Stimulated activated naive CD8-positive, alpha-beta T cell treated with anti-CD3 and anti-CD28 coated beads, Interleukin-15, Interleukin-2, amounts not matched to agents 100 U/mL and 50 U/mL, for 24 hours (primary cell): ENCODE measurements at regions not wholly inside any gene's neighbourhood (a gene's known extent, or its start where the extent isn't known, plus 50 kb on each side); places are given as distances from the start of the nearest gene placed in this dataset.
A peak's percentile ranks its signal among the peaks of the same experiment; 100 is the strongest.
"Not testable (repeated sequence)": the region's sequence is repeated elsewhere in the genome, so short reads cannot be mapped to it uniquely, and the experiment has no call there.

Experiments
- ATAC-seq: fragments of 150-1000 bp; cut with Tn5 transposase; one replicate; pipeline ENCODE4 v1.10.0; 2021
- DNase-seq: peaks from one replicate; pipeline ENCODE4 v3.0.0; 2021

DNA sequence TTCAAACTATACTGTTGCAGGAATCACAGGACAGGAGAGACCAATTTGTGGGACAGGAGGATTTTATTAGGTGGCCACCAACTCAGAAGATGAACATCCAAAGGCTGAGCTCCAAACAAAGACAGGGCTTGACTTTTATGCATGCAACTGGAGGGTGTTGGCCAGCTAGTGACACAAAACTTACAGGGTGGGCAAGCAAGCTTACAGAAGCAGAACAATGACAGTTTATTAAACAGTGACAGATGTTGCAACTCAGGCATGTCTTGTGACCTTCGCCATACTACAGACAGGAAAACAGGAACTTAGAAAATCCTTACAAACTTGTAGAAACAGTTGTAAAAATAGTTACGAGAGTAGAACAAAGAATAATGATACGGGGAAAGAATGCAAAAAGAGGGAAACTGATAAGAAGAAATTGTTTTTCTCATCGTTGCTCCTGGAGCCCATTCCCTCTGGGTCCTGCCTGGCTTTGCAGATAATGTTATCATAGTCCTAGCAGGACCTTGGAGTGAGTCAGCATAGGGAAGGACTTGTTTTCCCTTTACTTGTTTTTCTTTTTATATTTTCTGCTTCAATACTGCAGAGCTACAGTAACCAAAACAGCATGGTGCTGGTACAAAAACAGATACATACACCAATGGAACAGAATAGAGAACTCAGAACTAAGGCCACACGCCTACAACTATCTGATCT is 2083.0 kb upstream of the ACO1 start:
- DNase-seq (no peak), ATAC-seq (no peak)

DNA sequence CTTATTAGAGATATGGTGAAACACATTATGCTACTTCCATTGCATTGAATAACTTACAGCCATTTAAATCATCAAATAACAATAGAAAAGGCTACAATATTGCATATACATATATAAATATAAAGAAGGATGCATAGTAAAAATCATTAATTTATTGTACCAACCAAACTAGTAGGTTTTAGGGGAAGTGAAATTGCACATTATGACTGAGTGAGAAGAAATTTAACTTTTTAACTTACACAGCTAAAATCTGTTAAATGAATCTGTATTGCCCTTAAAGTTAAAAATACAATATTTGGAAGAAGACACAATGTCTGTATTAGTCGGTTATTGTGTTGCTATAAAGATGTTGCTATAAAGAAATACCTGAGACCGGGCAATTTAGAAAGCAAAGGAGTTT is 2073.7 kb upstream of the ACO1 start:
- ATAC-seq (no peak), DNase-seq (no peak)

DNA sequence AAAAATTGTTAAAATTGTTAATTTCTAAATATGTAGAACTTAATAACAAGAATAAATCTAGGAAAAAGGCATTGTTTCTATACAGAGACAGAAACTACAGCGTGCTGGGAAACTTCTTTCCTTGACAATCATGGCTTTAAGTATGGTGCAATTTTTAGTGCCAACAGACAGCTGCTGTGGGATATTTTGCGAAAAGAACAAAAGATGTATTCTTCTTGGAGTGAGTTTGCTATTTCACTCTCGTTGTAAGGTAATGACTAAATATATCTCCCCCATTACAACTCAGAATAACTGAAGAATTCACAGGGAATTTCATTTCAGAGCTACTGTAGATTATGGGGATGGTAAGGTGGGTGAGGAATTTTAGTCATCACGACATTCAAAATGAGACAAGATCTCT is 2055.0 kb upstream of the ACO1 start:
- ATAC-seq (no peak), DNase-seq (no peak)

DNA sequence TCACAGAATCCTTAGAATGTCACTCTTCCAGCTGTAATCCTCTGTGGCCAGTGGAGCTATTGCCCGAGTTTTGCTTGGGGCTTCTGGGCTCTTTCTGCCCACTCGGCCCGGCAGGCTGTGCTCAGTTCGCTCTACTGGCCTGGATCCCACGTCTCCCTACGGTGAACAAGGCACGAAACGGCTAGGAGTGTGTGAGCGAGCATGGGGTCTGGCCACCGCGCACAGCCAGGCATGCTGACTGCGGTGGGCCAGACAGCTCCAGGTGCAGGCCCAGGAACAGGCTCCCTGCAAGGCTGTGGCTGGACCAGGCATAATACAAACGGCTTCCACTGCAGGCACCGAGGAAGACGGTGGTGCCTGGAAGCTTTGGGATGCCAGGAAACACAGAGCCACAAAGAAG is 2035.5 kb upstream of the ACO1 start:
- ATAC-seq, result no peak

DNA sequence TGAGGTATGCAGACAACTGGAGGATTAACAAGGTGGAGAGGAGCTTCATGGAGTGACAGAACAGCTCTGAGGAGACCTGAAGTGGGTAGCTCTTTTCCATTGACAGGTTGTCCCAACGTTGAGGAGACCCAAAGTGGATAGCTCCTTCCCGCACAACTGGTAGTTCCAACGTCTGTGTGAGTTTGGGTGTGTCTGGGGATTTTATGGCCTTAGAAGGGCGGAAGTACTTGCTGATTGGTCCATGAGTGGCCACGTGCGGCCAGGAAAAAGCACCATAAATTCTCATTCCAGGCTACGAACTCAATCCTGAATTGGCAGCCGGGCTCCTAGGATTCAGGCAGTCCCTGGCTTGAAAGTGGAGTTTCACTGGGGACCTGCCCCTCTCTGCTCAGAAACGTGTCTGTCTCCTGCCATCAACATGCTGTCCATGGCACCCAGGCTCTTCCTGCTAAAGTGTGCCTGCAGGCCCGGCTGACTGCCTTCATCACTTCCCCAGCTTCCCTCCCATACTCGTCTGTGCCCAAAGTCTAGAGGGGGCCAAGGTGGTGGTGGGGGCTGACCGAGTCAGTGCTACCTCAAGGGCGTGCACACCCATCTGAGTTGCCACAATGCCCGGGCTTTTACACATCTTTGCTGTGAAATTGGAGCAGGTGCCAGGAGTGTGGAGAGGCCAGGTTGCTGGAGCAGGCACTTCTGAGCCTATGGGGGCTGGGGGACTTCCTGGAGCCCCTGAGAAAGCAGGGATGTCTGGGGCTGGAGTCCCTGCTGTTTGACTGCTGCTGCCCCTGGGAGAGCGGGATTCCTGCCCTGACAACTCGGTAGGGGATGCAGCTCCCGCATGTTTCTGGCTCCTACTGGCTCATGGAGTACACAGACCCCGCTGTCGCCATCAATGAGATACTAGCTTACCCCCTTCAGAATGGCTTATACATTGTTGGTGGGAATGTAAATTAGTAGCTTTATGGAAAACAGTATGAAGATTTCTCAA is 2034.6 kb upstream of the ACO1 start:
- ATAC-seq (no peak), DNase-seq (no peak)

More for the DNA sequence above, 2035.5 kb upstream of the ACO1 start:
- no peak for DNase-seq

DNA sequence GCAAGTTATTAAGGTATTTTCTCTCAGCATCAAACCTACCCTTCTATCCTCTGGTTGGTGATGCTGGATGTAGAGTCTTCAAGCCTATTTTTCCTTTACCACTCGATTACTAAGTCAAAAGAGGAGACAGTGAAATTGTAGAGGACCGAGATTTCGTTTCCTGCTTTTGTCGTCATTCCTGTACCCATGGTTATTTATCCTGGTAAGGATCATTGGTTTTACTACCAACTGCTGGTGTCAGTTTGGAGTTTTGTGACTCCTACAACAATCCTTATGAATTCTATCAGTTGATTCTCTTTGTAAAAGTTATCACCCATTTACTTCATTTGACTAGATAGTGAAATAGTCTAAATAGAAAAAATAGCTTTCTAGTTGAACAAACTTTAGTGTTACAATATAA is 2028.2 kb upstream of the ACO1 start:
- ATAC-seq, result no peak
- no peak for DNase-seq

DNA sequence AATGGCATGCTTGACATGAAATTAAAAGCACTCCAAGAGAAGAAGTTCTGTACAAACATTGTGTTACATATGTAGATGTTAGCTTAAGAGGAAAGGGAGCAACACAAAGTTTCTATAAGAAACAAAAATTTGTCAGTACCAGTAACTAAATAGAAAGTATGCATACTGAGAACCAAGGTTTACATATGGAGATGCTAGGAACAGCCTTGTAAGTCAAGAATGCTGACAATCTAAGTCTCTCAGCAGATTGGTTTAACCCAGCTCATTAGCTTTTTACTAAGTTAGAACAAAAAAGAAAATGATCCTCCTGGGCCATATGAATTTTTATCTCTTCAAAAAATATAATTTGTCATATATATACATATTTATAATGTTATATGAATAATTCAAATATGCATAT is 2022.1 kb upstream of the ACO1 start:
- ATAC-seq (no peak), DNase-seq (no peak)

DNA sequence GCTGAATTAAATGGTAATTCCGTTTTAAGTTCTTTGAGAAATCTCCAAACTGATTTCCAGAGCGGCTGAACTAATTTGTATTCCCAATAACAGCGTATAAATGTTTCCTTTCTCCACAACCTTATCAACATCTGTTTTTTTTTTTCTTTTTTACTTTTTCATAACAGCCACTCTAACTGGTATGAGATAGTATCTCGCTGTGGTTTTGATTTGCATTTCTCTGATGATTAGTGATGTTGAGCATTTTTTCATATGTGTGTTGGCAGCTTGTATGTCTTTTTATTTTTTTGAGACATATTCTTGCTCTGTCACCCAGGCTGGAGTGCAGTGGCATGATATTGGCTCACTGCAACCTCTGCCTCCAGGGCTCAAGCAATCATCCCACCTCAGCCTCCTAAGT is 2018.3 kb upstream of the ACO1 start:
- not testable (repeated sequence) for ATAC-seq, DNase-seq

DNA sequence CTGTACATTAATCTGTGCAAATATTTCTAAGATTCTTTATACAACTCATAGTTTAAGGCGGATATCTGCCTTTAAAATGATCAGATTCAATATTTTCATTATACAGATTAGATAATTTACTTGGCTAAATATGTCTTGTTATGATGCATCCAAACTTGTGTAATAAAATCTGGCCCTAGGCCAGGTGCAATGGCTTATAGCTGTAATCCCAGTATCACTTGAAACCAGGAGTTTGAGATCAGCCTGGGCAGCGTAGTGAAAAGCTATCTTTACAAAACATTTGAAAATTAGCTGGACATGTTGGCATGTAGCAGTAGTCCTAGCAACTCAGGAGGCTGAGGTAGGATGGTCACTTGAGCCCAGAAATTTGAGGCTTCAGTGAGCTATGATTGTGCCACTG is 2002.2 kb upstream of the ACO1 start:
- DNase-seq (no peak), ATAC-seq (no peak)

DNA sequence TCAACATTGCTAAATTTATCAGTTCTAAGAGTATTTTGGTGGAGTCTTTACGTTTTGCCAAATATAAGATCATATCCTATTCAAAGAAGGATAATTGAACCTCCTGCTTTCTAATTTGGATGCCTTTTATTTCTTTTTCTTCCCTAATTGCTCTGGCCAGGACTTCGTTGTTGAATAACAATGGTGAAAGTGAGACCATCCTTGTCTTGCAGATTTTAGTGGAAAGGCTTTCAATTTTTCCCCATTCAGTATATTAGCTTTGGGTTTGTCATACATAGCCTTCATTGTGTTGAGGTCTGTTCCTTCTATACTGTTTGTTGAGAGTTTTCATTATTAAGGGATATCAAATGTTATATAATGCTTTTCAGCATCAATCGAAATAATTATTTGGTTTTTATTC is 1974.2 kb upstream of the ACO1 start:
- DNase-seq (no peak), ATAC-seq (no peak)

DNA sequence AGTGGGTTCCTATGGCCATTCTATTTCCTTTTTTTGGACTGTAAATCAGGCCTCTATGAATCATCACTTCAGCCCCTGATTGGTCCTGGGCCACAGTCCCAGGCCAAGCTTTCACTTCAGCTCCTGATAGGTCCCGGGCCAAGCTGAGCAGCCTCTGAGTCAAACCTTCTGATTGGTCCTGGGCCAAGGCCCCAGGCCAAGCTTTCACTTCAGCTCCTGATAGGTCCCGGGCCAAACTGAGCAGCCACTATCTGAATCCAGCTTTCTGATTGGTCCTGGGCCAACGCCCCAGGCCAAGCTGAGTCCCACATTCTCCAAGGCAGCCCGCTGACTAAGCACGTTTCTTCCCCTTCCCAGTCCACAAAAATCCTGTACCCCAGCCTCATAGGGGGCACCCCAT is 1972.9 kb upstream of the ACO1 start:
- ATAC-seq (no peak), DNase-seq (no peak)

DNA sequence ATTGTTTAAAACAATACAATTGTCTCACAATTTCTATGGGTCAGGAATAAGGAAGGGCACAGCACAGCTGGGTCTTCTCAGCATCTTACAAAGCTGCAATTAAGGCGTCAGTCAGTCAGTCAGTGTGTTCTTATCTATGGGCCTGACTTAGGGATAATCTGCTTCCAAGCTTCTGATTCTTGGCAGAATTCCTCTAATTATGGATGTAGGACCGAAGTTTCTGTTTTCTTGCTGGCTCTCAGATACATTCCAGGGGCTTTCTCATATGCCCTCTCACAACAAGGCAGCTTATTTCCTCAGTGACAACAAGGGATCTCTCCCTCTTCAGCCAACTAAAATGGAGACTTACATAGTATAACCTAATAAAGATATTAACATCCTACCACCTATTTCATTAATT is 1925.3 kb upstream of the ACO1 start:
- ATAC-seq (no peak), DNase-seq (no peak)

DNA sequence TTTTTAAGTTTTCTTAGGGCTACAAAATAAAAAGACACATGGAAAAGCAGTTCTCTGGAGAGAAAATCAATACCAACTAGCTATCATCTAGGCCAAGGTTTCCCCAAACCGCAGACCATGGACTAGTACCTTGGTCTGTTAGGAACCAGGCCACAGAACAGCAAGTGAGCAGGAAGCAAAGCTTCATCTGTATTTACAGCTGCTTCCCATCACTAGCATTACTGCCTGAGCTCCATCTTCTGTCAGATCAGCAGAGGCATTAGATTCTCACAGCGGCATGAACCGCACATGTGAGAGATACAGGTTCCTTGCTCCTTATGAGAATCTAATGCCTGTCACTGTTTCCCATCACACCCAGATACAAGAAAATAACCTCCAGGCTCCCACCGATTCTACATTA is 1907.6 kb upstream of the ACO1 start:
- DNase-seq (no peak), ATAC-seq (no peak)

DNA sequence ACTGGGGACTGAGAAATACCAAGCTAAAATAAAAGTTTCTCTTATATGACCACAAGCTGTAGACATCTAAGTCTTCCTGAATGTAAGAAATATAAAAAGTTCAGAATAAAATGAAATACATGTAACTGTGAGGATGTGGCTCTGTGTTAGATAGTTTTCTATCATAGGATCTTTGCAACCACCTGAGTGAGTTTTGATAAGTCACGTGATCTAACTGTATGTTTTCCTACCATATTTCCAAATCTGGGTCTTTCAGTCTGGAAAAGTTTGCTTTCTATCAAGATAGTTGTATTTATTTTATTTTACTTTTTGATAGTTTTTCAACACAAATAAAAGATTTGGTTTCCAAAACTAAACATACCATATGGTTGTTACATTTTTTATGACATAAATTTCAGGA is 1905.8 kb upstream of the ACO1 start:
- no peak for ATAC-seq
- DNase-seq, result no peak

DNA sequence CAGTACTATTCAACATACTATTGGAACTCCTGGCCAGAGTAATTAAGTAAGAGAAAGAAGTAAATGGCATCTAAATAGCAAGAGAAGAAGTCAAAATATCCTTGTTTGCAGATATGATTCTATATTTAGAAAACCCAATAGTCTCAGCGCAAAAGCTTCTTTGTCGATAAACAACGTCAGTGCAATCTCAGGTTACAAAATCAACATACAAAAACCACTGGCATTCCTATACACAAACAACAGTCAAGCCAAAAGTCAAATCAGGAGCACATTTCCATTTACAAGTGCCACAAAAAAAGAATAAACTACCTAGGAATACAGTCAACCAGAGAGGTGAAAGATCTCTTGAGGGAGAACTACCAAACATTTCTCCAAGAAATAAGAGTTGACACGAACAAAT is 1901.9 kb upstream of the ACO1 start:
- DNase-seq, result no peak

DNA sequence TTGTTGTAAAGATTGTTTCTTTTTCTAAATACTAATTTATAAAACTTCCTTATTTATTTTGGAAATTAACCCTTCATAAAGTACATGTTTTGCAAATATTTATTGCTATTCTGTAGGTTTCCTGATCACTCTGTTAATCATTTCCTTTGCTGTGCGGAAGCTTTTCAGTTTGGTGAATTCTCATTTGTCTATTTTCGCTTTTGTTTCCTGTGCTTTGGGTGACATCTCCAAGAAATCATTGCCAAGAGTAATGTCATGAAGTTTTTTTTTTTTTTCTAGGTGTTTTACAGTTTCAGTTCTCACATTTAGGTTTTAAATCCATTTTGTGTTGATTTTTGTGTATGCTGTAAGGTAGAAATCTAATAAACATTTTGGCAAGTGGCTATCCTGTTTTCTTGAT is 1899.8 kb upstream of the ACO1 start:
- ATAC-seq (no peak), DNase-seq (no peak)

More for the DNA sequence above, 1901.9 kb upstream of the ACO1 start:
- no peak for ATAC-seq

DNA sequence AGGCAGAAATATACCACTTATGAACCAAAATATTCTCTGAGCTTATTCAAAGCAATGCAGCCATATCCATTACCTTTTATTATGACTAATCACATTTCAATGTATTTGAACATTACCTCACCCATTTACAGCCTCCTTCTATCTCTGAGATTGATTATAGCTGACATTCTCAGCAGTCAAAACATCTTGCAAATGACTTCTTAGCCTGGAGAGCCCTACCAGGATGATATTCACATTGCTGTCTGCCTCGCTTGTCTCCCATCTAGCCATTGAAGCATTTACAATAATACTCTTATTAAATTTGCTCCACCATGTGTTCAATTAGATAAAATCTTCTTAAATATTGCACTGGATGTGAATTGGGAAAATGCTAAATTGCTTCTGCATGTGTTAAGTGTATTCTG is 1879.9 kb upstream of the ACO1 start:
- no peak for DNase-seq
- ATAC-seq, result no peak

DNA sequence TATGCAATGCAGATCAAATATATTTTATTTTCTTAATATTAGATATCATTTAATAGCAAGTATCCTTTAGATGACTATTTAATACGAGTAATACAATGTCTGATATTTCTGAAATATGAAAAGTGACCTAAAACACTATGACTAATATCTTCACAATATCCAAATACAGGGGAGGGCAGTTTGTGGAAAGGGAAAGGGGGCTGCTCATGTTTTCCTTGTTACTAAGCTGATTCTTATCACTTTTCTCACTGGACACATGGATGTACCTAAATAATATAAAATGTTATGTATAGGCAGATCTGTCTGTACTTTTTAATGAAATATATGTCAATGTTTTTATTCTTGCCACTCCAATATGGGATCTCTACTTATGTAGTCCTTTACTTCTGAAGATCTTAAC is 1879.1 kb upstream of the ACO1 start:
- no peak for ATAC-seq
- DNase-seq, result no peak

DNA sequence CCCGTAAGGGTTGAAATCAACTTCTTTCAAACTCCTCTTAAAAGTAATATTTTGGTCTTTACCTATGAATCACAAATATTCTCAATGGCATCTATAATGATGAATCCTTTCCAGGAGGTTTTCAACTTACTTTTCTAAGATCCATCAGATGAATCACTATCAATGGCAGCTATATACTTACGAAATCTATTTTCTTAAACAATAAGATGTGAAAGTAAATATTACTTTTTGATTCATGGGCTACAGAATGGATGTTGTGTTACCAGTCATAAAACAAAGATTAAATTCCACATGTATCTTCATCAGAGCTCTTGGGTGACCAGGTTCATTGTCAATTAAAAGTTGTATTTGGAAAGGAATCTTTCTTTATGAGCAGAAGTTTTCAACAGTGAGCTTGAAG is 1877.7 kb upstream of the ACO1 start:
- ATAC-seq, result no peak
- DNase-seq, result no peak

DNA sequence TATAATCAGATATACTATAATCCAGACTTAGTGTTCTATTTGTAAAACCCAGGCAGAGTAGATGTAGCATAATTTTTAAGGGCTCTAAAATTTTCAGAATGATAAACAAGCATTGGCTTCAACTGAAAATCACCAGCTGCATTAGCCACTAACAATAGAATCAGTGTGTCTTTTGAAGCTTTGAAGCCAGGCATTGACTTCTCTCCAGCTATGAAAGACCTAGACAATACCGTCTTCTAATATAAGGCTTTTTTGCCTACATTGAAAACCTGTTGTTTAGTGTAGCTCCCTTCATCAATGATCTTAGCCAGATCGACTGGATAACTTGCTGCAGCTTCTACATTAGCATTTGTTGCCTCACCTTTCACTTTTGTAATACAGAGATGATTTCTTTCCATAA is 1877.3 kb upstream of the ACO1 start:
- ATAC-seq (no peak), DNase-seq (no peak)

DNA sequence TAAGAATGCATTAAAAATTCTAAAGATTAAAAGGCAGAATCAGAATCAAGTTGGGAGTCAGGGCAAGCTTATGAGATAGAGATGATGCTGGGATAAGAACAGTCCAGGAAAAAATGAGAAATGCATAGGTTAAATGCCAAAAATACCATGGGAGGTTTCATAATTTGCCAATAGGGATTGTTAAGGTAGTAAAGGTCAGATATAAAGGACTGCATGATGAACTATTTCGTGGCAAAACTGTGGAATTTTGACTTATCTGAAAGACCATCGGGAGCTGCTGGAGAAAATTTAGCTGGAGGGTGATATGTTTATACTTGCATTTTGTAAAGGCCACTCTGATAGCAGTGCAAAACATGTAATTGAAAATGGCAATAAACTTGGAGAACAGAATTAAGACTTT is 1872.8 kb upstream of the ACO1 start:
- ATAC-seq, result no peak
- DNase-seq, result no peak

DNA sequence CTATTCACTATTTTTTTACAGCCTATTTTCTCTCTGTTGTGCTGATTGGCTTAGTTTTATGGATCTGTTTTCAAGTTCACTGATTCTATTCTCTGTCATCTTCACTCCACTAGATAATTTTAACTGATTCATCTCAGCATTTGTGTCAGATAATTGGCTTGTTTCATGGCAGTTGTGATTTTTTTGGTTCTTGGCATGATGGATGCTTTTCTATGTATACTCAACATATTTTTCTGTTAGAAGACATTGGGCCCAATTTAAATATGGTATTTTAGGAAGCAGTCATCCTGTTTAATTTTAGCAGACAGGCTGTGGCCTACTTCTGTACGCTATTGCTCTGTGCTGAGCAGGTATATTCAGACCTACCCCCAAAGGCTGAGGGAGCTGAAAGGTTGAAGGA is 1865.3 kb upstream of the ACO1 start:
- ATAC-seq (no peak), DNase-seq (no peak)

DNA sequence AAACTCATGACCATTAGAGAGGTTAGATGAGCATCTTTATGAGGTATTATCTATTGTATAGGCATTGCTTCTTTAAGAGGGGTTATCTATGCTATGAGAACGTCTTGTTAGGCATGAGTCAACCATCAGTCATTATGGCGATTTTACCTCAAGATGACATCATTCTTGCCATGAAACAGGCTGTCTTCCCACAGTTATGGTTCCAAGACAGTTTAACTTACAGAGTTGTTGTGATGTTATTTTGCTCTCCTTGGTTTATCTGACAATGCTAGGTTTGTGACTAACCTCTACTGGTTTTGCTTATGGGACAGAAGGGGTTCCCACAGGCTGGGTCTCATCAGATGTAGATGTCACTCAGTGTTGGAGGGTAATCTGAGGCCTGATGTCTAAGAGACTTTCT is 1864.7 kb upstream of the ACO1 start:
- ATAC-seq, result peak; percentile 32
- no peak for DNase-seq

DNA sequence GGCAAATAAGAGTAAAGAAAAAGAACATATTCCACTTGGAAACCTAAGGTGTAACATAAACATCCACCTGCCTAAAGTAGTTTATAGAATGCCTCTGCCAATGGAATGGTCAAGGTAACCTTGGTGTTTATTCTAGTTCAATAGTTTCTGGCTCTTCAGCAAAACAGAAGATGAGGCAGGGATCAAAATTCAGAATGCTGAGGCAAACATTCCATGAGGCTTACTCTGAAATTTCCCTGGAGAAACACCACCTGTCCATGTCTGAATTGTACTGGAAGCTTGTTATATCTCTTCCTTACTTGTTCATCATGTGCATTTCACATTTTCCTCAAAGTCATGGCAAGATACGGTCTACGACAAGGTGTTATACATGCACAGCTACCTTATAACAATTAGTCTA is 1862.4 kb upstream of the ACO1 start:
- DNase-seq, result no peak
- no peak for ATAC-seq
